GM21717 (cell line): ENCODE measurements at regions not wholly inside any gene's neighbourhood (a gene's known extent, or its start where the extent isn't known, plus 50 kb on each side); places are given as distances from the start of the nearest gene placed in this dataset.

Source experiments
- ATAC-seq: cut with Tn5 transposase; IDR thresholded peaks from one replicate; pipeline ENCODE4 v1.9.1; 2021; ENCODE audit warnings: mild to moderate bottlenecking, moderate library complexity; ENCODE audit not compliant: unreplicated experiment

DNA sequence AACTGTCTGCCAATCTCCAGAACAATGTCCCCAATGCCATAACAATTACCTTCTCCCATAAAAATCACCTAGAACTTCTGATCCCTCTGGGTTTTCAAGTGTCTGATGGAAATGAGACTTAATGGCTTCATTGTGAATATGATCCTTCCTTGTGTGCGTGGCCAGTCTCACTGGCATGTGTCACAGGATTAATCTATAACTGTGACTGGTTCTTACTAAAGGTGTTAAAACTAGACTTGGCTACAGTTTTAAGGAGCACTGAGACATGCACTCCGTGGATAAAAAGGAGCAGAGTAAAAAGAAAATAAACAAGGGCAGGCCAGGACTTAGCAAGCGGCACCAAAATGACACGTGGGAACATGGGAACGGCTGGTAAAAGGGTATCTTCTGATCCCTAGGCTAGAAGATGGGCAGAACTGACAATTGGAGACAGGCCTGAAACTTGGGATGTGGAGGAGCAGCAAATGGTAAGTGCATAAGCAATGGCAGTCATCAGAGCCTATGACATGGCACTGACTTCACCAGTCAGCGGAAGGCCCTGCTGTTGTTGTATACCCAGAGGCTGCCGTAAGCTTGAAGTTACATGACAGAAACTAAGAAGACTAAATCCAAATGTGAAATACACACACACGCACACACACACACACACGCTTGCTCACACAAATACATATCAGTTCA, 256.6 kb upstream of the NOCT start:
- no peak for ATAC-seq

DNA sequence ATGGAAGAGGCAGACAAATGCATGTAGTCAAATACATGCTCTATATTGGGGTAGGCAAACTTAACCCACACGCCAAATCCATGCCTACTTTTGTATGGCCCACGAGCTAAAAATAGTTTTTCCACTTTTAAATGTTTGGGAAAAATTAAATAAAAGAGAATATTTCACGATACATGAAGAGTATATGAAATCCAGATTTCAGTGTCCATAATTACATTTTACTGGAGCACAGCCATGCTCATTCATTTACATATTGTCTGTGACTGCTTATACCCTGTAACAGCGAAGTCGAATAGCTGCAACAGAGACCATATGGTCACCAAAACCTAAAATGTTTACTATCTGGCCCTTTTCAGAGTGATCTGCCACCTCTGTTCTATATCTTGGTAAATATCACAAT, 257.4 kb upstream of the NOCT start:
- no peak for ATAC-seq

DNA sequence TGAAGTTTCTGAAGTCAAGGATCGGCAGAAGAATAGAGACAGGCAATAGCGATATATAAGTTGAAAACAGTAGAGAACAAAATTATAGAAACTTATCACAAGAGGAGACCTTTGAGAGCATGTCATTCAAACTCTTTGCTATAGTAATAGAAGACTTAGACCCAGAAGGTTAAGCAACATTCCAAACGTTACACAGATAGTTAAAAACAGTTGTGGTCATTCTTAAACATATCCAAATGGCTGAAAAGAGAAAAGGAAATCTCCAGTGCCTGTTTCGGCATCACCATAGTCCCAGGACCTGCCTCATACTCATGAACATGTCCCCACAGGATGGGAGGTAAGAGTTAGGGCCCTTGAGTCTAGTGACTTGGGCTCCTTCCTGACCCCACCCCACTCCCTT, 258.1 kb upstream of the NOCT start:
- no peak for ATAC-seq

DNA sequence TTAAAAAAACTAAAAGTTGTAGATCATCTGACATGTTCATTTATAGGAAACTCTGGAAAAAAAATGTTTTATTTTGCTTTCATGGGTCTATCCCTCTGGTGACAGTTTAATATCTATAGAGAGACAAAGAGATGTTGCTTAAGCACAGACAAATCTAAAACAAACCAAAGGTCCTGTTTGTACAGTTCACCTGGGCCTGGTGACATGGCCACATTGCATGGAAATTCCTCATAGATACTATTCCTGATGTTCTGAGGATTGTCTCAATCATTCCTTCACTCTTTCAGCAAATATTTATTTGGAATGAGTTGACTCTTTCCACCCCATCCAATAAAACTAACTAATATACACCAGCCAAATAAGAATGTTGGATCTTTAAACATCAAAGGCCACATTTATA, 259.1 kb upstream of the NOCT start:
- no peak for ATAC-seq

DNA sequence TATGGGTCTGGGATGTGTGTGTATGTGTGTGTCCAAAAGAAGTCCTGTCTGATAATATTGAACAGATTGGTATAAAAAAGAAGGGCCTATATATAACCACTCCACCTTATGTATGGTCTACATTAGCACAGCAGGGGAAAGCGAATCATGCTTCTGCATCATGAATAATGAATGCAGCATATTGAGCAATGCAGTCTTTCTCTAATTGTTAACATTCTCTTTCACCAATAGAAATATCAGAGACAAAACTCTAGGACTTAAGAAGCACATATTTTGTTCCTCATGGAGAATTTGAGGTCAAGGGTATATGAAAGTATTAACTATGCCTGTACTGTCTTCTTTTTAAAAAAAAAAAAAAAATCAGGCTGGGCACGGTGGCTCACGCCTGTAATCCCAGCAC, 264.3 kb upstream of the NOCT start:
- no peak for ATAC-seq

DNA sequence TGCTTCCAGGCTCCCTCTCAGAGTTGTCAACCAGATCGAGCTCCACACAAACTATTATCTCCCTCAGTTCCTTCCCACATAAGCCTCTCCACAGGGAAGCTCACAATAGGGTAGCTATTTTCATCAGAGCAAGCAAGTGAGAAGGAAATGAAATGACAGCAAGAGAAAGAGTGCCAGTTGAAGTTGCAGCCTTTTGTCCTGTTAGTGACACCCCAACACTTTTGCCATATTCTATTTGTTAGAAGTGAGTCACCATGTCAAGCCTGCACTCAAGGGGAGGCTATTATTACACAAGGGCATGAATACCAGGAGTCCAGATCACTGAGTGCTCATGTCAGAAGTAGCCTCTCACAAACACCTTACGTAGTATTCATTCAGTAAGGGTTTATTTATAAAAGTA, 266.3 kb upstream of the NOCT start:
- ATAC-seq, result no peak

DNA sequence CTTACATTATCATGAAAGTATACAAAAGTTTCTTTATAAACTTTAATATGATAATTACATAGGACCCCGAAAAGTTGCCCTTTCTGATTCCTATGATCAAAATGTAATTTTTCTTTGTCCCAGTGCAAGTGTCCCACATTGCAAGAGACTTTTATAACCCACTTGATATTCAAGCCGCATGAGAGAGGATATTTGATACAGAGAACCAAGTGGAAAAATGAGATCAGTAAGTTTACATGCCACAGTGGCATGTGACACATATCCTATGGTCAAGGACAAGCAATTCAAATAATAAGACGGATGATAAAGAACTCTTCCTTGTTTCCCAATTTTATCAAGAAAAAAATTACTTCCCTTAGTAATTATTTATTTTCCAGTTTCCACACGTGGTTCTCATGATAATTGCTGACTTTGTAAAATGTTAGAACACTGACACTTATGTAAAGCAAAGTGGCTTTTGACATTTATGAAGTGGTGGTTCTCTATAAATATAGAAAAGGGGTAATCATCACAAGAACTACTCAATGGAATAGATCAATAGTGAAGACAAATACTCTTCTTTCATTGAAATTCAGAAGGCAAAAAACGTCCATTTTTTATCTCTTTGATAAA, 273.7 kb upstream of the NOCT start:
- ATAC-seq, result no peak

DNA sequence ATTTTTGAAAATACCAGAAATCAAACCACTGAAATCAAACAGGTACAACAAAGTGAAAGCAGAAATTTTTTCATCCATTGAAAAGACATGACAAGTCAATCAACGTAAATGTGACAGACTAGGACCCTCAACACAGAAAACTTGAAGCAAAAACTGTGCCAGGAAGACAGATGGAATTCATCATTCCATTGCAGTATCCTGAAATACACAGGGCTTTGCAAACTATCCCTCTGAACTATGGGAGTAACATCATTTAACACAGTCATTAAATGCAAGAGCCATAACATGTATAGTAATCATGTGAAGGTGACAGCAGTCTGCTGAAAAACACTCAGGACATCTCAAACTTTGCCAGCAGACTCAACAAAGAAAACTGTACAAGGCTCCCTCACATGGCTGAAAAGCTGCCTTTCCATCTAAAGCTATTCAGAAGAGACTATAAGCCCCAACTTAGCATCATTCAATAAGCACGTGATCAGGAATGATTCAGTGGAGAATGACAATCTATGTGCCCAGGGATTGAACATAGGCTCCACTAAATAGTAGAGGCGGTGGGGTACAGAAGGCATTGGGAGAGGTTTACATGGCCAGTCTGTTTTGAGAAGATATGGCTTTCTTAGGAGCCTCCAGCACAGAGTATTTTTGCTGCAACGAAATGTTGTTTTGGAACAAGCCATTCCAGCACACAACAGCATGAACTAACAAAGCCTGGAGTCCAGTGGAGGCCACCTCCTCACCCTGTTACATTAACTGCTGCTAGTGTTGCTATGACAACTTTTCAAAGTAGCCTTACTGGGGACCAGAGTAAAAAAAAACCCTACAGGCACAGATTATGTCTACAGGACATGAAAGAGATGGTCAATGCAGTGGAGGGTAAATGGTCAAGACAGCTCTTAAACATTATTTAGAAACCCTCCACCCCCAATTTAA, 274.5 kb upstream of the NOCT start:
- ATAC-seq, result no peak

DNA sequence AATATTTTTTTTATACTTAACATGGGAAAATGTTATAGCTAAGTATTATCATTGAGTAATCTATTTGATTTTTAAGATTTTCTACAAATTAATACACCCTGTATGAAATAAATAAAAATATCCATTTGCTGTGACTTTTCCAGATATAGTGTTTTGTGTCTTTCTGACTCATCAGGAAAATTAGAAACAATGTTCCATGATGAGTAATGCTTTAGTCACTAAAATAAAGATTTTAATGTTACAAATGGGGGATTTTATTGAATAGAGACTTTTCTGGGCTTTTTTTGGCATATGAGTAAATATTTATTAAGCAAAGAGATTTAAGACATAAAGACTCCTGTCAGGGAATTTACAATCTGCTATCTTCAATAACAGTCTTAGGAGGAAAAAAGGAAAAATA, 279.2 kb upstream of the NOCT start:
- no peak for ATAC-seq

DNA sequence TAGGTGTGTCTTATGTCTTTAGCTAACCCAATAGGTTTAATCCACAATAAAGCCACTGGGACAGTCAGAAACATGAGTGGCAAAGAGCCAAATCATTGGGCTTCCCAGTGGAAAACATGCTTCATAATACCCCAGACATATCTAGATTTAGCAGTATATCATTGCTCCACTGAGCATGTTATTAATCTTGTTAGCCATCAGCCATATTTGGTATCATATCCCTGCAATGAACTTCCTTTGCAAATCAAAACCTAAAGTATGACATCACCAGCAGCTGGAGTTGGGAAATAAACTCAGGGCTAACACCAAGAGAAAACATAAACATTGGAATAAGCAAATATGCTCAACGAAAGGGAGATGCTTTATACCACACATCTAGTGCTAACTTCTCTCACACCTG, 280.8 kb upstream of the NOCT start:
- ATAC-seq, result no peak

DNA sequence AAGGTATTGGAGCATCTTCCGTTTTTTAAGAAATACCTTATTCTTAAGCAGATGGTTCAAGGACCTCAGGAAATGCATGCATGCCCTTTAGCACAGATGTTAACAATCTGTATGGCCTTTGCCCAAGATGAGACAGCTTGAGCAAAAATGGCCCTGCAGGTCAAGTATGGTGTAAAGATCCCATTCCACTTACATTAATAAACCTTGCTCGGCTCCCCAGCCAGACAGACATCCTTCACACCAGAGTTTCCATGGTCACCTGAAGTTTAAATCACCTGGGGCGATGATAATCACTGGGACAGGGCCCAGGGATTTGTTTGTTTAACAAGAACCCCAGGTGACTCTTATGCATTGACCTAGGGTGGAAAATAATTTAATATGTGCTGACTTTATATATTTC, 287.0 kb upstream of the NOCT start:
- ATAC-seq, result no peak

DNA sequence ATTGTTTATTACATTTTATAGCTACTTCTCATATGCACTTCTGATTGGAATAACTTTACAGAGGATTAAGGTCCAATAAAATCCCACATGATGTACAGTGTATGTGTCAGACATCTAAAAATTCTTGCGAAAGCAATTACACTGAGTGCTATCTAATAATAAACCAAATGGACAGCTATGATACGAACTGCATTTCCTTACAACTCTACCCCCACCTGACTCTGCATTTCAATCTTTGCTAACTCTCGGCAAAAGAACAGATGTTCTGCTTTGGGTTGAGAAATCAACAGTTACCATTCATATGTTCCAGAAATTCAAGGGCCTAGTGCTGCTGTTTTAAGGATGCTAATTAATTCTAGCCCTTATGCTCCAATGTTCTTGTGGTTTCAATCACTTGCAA, 287.9 kb upstream of the NOCT start:
- no peak for ATAC-seq

DNA sequence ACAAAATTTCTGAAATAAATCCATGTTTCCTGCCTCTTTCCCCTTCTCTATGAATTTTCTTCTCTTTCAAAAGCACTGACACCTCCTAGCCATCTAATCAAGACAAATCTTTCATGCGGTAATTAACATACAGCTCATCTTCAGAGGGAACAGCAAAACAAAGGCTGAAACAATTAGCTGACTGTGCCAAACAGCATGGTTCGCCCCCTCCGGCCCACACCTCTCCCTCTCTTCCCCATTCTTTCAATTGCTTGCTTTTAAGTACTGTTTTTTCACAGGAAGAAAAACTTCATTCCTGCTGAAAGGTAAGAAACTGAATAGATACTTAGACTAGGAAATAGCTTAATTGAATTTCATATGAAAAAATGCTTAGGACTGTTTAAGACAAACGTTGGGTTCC, 291.1 kb upstream of the NOCT start:
- no peak for ATAC-seq

DNA sequence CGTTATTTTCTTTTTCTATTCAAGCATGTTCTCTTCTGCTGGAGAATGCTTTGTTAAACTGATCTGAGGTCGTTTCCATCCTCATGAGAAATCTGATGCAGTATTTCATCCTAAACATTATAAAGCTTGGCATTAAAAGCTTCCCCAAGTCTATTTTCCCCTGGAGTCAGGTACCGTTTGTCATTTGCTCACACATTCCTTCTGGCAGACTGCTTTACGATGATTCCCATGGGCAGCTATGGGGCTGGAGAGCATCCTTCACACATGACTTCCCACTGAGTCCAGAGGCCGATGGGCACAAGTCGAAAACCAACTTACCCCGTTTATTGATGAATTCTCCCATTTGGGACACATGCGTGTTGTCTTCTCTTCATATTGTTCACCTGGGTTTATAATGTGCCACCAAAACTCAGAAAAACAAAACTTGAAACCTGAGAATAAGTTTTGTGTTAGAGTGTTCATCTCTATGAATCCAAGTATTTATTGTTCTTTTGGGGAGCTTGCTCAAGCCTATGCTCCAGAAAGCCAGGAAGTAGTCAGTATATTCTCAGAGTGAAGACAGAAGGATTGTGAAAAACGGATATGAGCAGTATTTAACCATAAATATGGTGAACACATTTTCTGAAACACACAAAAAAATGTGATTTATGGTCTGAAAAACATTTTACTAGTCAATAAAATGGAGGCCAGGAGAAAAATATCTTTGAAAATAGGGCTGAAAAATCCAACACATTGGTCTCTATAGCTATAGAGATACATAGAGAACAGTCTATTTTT, 298.8 kb upstream of the NOCT start:
- no peak for ATAC-seq

DNA sequence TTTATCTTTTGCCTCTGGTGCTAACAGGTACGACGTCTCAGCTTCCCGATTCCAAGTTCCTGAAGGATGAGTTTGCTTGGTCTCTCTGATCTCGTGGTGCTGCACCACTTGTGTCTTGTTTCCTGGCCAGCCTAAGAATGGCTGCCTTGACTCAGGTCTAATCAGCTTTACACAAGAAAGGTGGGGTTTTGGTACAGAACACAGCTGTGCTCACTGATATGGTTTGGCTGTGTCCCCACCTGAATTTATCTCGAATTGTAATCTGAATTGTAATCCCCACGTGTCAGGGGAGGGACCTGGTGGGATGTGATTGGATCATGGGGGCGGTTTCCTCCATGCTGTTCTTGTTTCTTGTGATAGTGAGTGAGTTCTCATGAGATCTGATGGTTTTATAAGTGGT, 305.3 kb upstream of the NOCT start:
- no peak for ATAC-seq

DNA sequence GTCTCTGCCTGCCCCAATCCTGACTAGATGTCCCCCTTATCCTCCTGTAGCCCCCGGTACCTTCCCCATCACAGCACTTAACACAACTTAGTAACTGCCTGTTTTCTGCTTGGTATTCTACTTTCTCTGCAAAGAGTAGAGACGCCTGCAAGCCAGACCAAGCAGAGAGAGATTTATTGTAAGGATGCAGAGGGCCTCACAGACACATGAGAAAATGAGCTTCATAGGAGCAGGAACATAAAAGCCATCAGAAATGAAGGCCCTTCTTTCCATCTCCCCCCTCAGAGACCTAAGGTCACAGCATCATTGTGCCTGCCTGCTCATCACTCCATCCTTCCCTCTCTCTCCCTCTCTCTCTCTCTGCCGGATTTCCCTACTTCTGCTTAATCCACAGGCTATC, 305.7 kb upstream of the NOCT start:
- no peak for ATAC-seq

DNA sequence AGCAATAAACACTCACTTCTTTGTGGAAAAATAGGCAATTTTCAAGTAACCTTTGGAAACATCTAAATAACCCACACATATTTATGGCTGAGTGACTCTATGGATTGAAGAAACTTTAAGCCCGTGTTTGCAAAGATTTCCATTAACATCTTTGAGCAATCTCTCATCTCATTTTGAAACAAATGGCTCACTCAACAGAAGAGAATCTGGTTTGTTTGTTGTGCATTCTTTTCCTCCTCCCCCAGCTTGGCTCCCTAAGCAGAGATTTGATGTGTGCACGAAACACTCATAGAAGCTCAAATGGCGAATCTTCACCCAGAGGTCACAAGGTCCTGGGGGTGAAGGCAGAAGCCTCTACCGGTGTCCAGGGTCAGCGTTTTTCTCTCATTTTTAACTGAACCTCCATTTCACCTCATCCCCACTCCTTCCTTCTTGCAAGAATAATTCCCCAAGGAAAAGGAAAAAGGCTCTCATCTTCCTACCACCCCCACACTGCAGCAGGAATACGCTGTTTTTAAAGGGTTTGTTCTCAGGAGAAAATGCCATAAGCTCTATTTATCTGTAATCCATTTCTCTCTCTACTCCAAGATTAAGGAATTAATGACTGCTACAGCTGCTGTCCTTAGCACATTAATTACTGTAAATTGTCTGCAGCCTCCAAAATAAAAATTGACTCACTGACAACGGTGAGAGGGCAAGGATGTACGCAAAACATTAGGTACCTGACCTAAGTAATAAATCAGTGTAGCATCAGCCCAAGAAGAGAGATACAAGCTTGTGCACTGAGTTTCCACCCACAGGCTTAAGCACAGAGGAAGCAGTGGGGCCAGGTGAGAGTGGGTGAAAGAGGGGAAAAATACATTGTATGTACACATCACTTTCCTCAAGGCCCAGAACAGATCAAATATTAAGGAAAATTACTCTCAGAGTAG, 307.6 kb upstream of the NOCT start:
- no peak for ATAC-seq

DNA sequence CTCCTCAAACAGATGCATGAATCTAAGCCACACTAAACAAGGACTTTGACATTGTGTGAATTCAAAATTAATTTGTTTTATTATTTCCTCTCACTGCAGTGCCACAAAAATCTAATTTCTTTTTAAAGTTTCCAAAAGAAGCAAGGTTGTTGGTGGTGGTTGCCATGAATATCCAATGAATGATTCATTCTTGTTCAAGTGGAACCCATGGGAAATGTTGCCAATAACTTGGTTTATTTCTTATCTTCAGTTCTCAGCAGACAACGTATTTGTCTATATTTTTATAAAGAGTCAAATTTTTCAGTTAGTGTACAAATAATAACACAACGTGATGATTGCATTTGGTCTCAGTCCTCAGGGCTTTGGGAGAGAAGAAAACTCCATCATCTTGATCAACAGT, 309.4 kb upstream of the NOCT start:
- ATAC-seq, result no peak

DNA sequence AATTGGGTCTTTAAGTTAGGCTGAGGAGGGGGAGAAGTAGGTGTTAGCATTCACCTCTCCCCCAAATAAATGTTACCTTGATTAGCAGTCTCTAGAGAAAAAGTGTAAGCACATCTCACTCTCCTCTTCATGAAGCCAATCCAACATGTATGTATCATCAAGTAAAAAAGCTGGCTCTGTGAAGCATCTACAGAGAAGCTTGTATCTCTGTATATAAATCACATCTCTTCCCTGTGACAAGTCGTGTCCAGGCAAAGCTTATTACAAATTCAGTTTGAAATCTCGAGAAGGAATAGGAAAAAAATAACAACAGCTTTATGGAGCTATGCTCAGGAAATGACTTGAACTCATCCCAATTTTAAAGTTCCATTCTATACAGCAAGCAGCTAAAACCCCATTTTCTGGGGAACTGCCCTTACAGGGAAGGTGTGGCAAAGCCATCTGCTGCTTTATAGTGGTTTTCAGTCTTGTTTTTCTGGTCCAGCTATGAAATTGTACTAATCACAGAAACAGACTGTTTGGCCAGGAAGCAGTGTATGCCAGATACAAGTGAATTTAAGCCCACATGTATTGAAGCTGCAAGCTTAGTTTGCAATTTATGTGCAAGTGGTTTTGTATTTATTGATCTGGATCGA, 313.3 kb upstream of the NOCT start:
- ATAC-seq, result no peak

DNA sequence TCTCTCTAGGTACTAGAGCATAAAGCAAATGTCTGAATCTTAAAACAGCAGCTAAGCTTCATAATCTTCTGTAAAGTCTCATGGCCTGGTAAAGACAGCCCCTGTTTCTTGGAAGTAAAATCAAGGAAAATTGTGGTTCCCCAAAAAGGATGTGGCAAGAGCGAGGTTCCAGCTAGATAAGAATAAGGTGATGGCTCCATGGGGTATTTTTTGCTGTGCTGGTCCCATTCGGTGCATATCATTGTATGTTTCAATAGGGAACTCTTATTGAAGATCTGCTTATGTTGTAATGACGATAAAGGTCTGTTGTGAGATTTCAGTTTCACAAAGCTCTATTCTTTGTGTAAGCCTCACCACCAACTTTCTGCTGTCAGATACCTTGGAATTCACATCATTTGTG, 316.9 kb upstream of the NOCT start:
- ATAC-seq, result no peak
